Prostate gland (tissue), 2 donors: ENCODE measurements at regions not wholly inside any gene's neighbourhood (a gene's known extent, or its start where the extent isn't known, plus 50 kb on each side); places are given as distances from the start of the nearest gene placed in this dataset.

ENCODE experiments used
- POLR2A ChIP-seq: fragments of 450-650 bp; IDR thresholded peaks from one replicate; pipeline ENCODE4 v1.6.1; 2016; ENCODE audit warnings: antibody characterized with exemption, mild to moderate bottlenecking
- POLR2AphosphoS5 ChIP-seq: sonication (generic); formaldehyde crosslinking; IDR thresholded peaks from one replicate; pipeline ENCODE4 v1.6.1; 2017; ENCODE audit warnings: antibody characterized with exemption
- TF ChIP-seq, protein P1 (sequence below), 4 experiments: fragments of 200-600 bp in 2 of 4; fragments of 450-650 bp in 2 of 4; sonication (generic) in 2 of 4; IDR thresholded peaks; 1 replicate in 3 of 4; 2 replicates in 1 of 4; pipeline ENCODE4 v1.5.1; 2016 to 2019; ENCODE audit warnings: antibody characterized with exemption in 4 of 4, mild to moderate bottlenecking in 2 of 4, moderate library complexity in 2 of 4

DNA sequence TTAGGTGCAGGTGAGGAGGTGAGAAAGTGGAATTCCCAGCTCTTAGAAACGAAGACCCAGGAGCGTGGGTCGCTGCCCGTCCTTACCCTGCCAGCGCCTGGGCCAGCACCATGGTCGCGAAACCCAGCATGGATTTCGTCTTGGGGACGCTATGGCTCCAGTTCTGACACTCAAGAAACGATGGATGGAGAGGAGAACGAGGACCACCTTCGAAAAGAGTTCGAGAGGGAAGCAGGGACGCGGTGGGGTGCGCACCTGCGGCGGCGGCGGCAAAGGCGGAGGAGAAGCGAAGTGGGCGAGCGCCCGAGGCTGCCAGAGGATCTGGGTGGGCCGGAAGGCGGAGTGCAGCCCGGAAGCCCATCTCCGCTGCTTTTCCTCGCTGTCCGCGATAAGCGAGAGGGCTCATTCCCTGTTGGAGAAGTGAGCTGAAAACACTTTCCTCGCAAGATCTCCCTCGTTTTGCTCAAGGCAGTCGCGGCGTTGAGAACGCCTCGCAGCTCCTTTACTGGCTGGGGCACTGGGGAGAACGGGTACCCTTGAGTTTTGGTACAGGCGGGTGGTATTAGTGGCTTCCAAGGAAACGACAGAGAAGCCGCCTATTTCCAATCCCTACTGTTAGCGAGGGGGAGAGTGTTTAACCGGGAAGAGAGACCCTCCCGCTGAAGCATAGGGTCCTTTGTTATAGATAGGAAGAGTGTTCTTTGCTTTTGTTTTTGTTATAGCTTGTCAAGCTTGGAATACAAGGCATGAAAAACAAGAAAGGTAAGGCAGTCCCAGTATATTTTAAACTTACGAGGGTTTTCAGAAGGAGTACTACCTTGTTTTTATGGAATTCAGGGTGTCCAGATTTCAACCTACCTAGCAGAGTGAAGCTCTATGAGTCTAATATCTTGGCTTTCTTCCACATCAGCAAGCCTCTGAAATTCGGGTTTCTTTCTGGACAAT, 109.5 kb downstream of the TRIM27 start:
- TF ChIP-seq, protein P1, sequence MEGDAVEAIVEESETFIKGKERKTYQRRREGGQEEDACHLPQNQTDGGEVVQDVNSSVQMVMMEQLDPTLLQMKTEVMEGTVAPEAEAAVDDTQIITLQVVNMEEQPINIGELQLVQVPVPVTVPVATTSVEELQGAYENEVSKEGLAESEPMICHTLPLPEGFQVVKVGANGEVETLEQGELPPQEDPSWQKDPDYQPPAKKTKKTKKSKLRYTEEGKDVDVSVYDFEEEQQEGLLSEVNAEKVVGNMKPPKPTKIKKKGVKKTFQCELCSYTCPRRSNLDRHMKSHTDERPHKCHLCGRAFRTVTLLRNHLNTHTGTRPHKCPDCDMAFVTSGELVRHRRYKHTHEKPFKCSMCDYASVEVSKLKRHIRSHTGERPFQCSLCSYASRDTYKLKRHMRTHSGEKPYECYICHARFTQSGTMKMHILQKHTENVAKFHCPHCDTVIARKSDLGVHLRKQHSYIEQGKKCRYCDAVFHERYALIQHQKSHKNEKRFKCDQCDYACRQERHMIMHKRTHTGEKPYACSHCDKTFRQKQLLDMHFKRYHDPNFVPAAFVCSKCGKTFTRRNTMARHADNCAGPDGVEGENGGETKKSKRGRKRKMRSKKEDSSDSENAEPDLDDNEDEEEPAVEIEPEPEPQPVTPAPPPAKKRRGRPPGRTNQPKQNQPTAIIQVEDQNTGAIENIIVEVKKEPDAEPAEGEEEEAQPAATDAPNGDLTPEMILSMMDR (IDR thresholded peaks at IDR 0.05): no peak
- TF ChIP-seq POLR2A (no peak), POLR2AphosphoS5 (no peak)
